ENCODE measurements at regions not wholly inside any gene's neighbourhood (a gene's known extent, or its start where the extent isn't known, plus 50 kb on each side); places are given as distances from the start of the nearest gene placed in this dataset.

DNA sequence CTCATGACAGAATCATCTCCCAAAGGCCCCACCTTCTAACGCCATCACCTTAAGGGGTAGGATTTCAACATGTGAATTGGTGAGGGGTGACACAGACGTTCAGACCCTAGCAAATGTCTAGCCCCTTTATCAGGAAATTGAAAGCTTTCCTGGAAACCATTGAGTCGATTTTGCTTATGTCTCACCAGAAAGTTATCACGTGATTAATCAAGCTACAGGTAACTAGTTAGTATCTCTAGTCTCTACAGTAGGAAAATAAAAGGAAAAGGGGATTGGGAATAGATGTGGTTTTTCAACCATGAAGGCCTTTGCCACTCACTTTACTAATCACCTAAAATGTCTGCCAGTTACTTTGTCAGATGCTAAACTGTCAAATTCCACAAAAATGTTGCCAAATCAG lies 1133.0 kb downstream of the PDHA2 start:
- H3K9me1 ChIP-seq (ENCODE audit: insufficient read depth, low read length): no peaks in the 10 kb centered on the region
- intact Hi-C loops (cut with micrococcal nuclease): no loop called here
- in situ Hi-C loops (cut with MboI; ENCODE audit: low sequenced_read_pairs): no loop called here
- H3K56ac ChIP-seq (ENCODE audit: extremely low read depth, insufficient read depth, low read length): no peak overlapping the region
- H2AK9ac ChIP-seq (replicated peaks; ENCODE audit: low read depth, low read length, poor library complexity): no peak overlapping the region
- H3K27ac ChIP-seq (ENCODE audit: insufficient read depth, low read length): no peak overlapping the region
- DNase-seq (no peak), ATAC-seq (ENCODE audit: low read depth) (no peak)
- H3K23ac ChIP-seq (ENCODE audit: low read depth, low read length): no peak overlapping the region
- TF ChIP-seq RAD21 (IDR thresholded peaks at IDR 0.05; ENCODE audit: low read length): no peak
- H2AK5ac ChIP-seq (ENCODE audit: low read depth, low read length): no peak overlapping the region
- no peaks in the 10 kb centered on the region for H3K27me3 ChIP-seq (ENCODE audit: control insufficient read depth, insufficient read depth, low read length)
- H3K4me3 ChIP-seq (ENCODE audit: insufficient read depth, low read depth, low read length): no peak overlapping the region
- dilution Hi-C loops (cut with HindIII; ENCODE audit: low sequenced_read_pairs, unreplicated experiment): no loop called here
- H3K4me1 ChIP-seq (ENCODE audit: control insufficient read depth, insufficient read depth, low read length): no peaks in the 10 kb centered on the region
- no peak overlapping the region for H2BK5ac ChIP-seq (ENCODE audit: low read depth, low read length, poor library complexity, severe bottlenecking)
- no peak overlapping the region for H2BK15ac ChIP-seq (ENCODE audit: low read depth, low read length)
- ChIA-PET CTCF (no interaction called here), POLR2A (ENCODE audit: unreplicated experiment) (no interaction called here)
- BruUV-seq (replicated peaks): no TSS peak
- no peak overlapping the region for H3K9ac ChIP-seq (ENCODE audit: low read depth, low read length)
- no CpG with 5 or more reads among the region's 4 CpGs for WGBS, 2 experiments (ENCODE audit: extremely low coverage in 2 of 2, insufficient read length in 1 of 2)
- H3K36me3 ChIP-seq (ENCODE audit: control insufficient read depth, insufficient read depth, low read length): no peaks in the 10 kb centered on the region
- H4K91ac ChIP-seq (ENCODE audit: insufficient read depth, low read depth, low read length): no peak overlapping the region
- H3K18ac ChIP-seq (ENCODE audit: low read depth, low read length): no peak overlapping the region
- H2BK120ac ChIP-seq (ENCODE audit: low read depth, low read length): no peak overlapping the region
- peaks cover 9% of the 10 kb centered on the region for H3K9me3 ChIP-seq (ENCODE audit: control insufficient read depth, insufficient read depth, low read length)
- H3K79me1 ChIP-seq (ENCODE audit: low read depth in 1 of 2, low read length in 2 of 2): no peaks in the 10 kb centered on the region
- no peak overlapping the region for H4K8ac ChIP-seq (ENCODE audit: low read depth in 2 of 2, low read length in 2 of 2)
- no peak overlapping the region for H2AFZ ChIP-seq (replicated peaks; ENCODE audit: low read length, poor library complexity)
- no peak overlapping the region for H2BK20ac ChIP-seq (ENCODE audit: low read depth, low read length)
- H4K20me1 ChIP-seq (ENCODE audit: insufficient read depth, low read length): no peaks in the 10 kb centered on the region
- no peak overlapping the region for H3K14ac ChIP-seq (replicated peaks; ENCODE audit: low read depth, low read length)
- H4K5ac ChIP-seq (ENCODE audit: low read depth, low read length): no peak overlapping the region
- H3K4ac ChIP-seq (ENCODE audit: low read depth, low read length): no peak overlapping the region
- no peak overlapping the region for H3K4me2 ChIP-seq (ENCODE audit: low read depth, low read length)
